Left renal cortex interstitium (tissue), 4 donors: ENCODE measurements at regions not wholly inside any gene's neighbourhood (a gene's known extent, or its start where the extent isn't known, plus 50 kb on each side); places are given as distances from the start of the nearest gene placed in this dataset.

Experiments used
- DNase-seq, 4 donors: peaks; one replicate each; pipeline ENCODE4 v3.0.0-alpha.2; 2013; ENCODE audit warnings: low read depth in 4 of 4, low spot score in 2 of 4, missing footprints in 1 of 4

- DNase-seq = no peak
Observed at GRCh38 chr1:14128096-14128495, 428.1 kb downstream of the PRDM2 start.

- DNase-seq = no peak
Observed at GRCh38 chr1:14129009-14129408, 429.0 kb downstream of the PRDM2 start.

GRCh38 chr1:14135070-14135469 is 435.1 kb downstream of the PRDM2 start:
- DNase-seq = no peak

- no peak for DNase-seq
Observed at GRCh38 chr1:14136152-14136763, 436.3 kb downstream of the PRDM2 start.

GRCh38 chr1:14136881-14137280 is 436.9 kb downstream of the PRDM2 start:
- no peak for DNase-seq

GRCh38 chr1:14137411-14138134 is 437.6 kb downstream of the PRDM2 start:
- DNase-seq = no peak

GRCh38 chr1:14138135-14138506 is 438.1 kb downstream of the PRDM2 start:
- DNase-seq = no peak

GRCh38 chr1:14138687-14139086 is 438.7 kb downstream of the PRDM2 start:
- DNase-seq = no peak

- no peak for DNase-seq
Observed at GRCh38 chr1:14140831-14141401, 440.9 kb downstream of the PRDM2 start.

- no peak for DNase-seq
Observed at GRCh38 chr1:14141656-14142055, 441.7 kb downstream of the PRDM2 start.

GRCh38 chr1:14142397-14143100 is 442.6 kb downstream of the PRDM2 start:
- no peak for DNase-seq

- no peak for DNase-seq
Observed at GRCh38 chr1:14143777-14144176, 443.8 kb downstream of the PRDM2 start.

GRCh38 chr1:14148526-14148925 is 448.5 kb downstream of the PRDM2 start:
- DNase-seq = no peak

GRCh38 chr1:14149431-14149830 is 449.1 kb upstream of the KAZN start:
- DNase-seq = no peak

GRCh38 chr1:14156543-14156942 is 441.9 kb upstream of the KAZN start:
- no peak for DNase-seq

- DNase-seq = no peak
Observed at GRCh38 chr1:14160781-14161180, 437.7 kb upstream of the KAZN start.

- DNase-seq = no peak
Observed at GRCh38 chr1:14163246-14163645, 435.2 kb upstream of the KAZN start.

- no peak for DNase-seq
Observed at GRCh38 chr1:14165371-14165801, 433.1 kb upstream of the KAZN start.

- no peak for DNase-seq
Observed at GRCh38 chr1:14167884-14168283, 430.6 kb upstream of the KAZN start.

GRCh38 chr1:14168326-14169063 is 430.0 kb upstream of the KAZN start:
- no peak for DNase-seq

GRCh38 chr1:14173598-14173997 is 424.9 kb upstream of the KAZN start:
- no peak for DNase-seq
